ENCODE measurements at regions not wholly inside any gene's neighbourhood (a gene's known extent, or its start where the extent isn't known, plus 50 kb on each side); places are given as distances from the start of the nearest gene placed in this dataset.

DNA sequence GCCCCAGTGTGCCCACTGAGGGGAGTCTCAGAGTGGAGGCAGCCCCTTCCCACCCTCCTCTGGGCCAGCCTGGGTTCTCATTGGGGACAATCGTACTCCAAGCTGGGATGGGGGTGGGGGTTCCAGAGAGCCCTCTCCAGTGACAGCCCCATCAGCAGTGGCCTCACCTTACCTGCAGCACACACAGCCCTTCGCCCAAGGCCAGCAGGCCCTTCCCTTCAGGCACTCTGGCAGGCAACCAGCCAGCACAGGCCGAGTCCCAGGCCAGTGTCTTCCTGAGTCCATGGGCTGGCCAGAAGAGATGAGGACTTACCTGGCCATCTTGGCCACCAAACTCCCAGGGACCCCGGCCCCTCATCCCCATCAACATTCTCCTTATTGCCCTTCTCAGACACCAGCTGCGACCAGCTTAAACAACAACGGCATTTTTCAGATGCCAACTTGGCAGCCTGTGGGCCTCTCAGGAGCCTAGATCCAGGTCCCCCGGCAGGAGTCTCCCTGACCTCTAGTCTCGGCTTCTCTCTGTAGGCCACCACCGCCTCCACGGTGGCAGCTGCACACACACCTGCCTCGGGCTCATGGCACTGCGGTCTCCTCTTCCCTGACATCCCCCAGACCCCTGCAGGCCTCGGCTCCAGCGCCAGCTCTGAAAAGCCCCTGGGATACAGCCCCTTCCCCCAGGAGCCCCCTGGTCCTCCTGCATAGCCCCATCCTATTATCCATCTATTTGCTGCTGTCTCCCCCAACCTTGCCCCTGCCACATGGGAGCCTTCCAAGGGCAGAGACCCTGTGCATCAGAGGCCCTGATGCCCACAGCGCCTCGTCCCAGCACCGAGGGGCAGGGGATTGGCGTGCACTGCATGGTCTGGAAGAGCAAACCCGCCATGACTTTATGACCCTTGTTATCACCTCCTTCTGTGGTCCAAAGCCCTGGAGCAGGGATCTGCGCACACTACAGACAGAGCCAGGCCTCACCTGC is 111.2 kb upstream of the FGF3 start:
- TF ChIP-seq, protein P1, sequence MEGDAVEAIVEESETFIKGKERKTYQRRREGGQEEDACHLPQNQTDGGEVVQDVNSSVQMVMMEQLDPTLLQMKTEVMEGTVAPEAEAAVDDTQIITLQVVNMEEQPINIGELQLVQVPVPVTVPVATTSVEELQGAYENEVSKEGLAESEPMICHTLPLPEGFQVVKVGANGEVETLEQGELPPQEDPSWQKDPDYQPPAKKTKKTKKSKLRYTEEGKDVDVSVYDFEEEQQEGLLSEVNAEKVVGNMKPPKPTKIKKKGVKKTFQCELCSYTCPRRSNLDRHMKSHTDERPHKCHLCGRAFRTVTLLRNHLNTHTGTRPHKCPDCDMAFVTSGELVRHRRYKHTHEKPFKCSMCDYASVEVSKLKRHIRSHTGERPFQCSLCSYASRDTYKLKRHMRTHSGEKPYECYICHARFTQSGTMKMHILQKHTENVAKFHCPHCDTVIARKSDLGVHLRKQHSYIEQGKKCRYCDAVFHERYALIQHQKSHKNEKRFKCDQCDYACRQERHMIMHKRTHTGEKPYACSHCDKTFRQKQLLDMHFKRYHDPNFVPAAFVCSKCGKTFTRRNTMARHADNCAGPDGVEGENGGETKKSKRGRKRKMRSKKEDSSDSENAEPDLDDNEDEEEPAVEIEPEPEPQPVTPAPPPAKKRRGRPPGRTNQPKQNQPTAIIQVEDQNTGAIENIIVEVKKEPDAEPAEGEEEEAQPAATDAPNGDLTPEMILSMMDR (IDR thresholded peaks at IDR 0.05 in 2 of 3, conservative IDR thresholded peaks at IDR 0.05 in 1 of 3; ENCODE audit: control insufficient read depth in 2 of 3, extremely low read depth in 1 of 3, insufficient read depth in 1 of 3, low read depth in 3 of 3, low read length in 3 of 3), result no peak
- TF ChIP-seq BACH1 (IDR thresholded peaks at IDR 0.05; ENCODE audit: borderline replicate concordance) (no peak), ESRRA (IDR thresholded peaks at IDR 0.05; ENCODE audit: low read length) (no peak), MTA3 (IDR thresholded peaks at IDR 0.05; ENCODE audit: borderline replicate concordance, low read length) (no peak), EP300 (IDR thresholded peaks at IDR 0.05; ENCODE audit: borderline replicate concordance in 1 of 2, control insufficient read depth in 1 of 2, low read depth in 2 of 2, low read length in 2 of 2) (no peak)
- TF ChIP-seq, protein P2, sequence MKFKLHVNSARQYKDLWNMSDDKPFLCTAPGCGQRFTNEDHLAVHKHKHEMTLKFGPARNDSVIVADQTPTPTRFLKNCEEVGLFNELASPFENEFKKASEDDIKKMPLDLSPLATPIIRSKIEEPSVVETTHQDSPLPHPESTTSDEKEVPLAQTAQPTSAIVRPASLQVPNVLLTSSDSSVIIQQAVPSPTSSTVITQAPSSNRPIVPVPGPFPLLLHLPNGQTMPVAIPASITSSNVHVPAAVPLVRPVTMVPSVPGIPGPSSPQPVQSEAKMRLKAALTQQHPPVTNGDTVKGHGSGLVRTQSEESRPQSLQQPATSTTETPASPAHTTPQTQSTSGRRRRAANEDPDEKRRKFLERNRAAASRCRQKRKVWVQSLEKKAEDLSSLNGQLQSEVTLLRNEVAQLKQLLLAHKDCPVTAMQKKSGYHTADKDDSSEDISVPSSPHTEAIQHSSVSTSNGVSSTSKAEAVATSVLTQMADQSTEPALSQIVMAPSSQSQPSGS (IDR thresholded peaks at IDR 0.05; ENCODE audit: low read length), result no peak

All from GM12878 (cell line).